PC-3 (cell line): ENCODE measurements at regions not wholly inside any gene's neighbourhood (a gene's known extent, or its start where the extent isn't known, plus 50 kb on each side); places are given as distances from the start of the nearest gene placed in this dataset.

Experiments used
- ATAC-seq: fragments of 200-7000 bp; cut with Tn5 transposase; 2 replicates; pipeline ENCODE4 v1.9.1; 2020; ENCODE audit warnings: mild to moderate bottlenecking, moderate library complexity
- BruUV-seq: library from RNA; stranded (reverse); fragments of 400-500 nt; replicated peaks from 2 replicates; lab custom pipeline; 2021; lab: Mats Ljungman, UMichigan
- CTCF ChIA-PET: fragments of 300-600 bp; sonication (Branson Sonifier 250); formaldehyde crosslinking; loops from one replicate; lab custom pipeline; 2022; ENCODE audit warnings: antibody characterized with exemption; lab: Charles Lee
- POLR2A ChIA-PET: fragments of 300-600 bp; sonication (Branson Sonifier 250); formaldehyde crosslinking; loops from one replicate; lab custom pipeline; 2022; ENCODE audit warnings: antibody characterized with exemption; ENCODE audit not compliant: unreplicated experiment; lab: Charles Lee
- DNase-seq: peaks from one replicate; pipeline ENCODE4 v3.0.0-alpha.2; 2015
- H2AFZ ChIP-seq: fragments of 300-600 bp; sonication (generic); 2 replicates; pipeline ENCODE4 v1.6.0; 2016; ENCODE audit warnings: antibody characterized with exemption, low read length
- H3F3A ChIP-seq: fragments of 300-600 bp; sonication (generic); one replicate; pipeline ENCODE4 v1.6.0; 2017; ENCODE audit warnings: antibody characterized with exemption, low read length, control low read depth, mild to moderate bottlenecking; ENCODE audit not compliant: unreplicated experiment
- H3K27ac ChIP-seq: fragments of 300-600 bp; sonication (generic); 2 replicates; pipeline ENCODE4 v1.5.1; 2016; ENCODE audit warnings: mild to moderate bottlenecking, low read length
- H3K27me3 ChIP-seq: fragments of 300-600 bp; sonication (generic); 2 replicates; pipeline ENCODE4 v1.6.1; 2016; ENCODE audit warnings: low read length, mixed read lengths
- H3K36me3 ChIP-seq: fragments of 300-600 bp; sonication (generic); 2 replicates; pipeline ENCODE4 v1.6.1; 2016; ENCODE audit warnings: low read depth, mixed run types, low read length, mixed read lengths
- H3K4me1 ChIP-seq: fragments of 300-600 bp; sonication (generic); 2 replicates; pipeline ENCODE4 v1.5.1; 2016; ENCODE audit warnings: low read length; ENCODE audit not compliant: insufficient read depth
- H3K4me2 ChIP-seq: fragments of 300-600 bp; sonication (generic); 2 replicates; pipeline ENCODE4 v1.6.0; 2016; ENCODE audit warnings: low read length
- H3K4me3 ChIP-seq: fragments of 300-600 bp; sonication (generic); 2 replicates; pipeline ENCODE4 v1.5.1; 2016; ENCODE audit warnings: mild to moderate bottlenecking, low read length, mixed read lengths
- H3K79me2 ChIP-seq: fragments of 300-600 bp; sonication (generic); 2 replicates; pipeline ENCODE4 v1.6.1; 2017; ENCODE audit warnings: low read length, mixed read lengths
- H3K9ac ChIP-seq: fragments of 300-600 bp; sonication (generic); 2 replicates; pipeline ENCODE4 v1.6.0; 2016; ENCODE audit warnings: mild to moderate bottlenecking, low read length
- H3K9me2 ChIP-seq: fragments of 300-600 bp; sonication (generic); replicated peaks from 2 replicates; pipeline ENCODE4 v1.6.1; 2016; ENCODE audit warnings: mixed run types, low read length, mixed read lengths
- H3K9me3 ChIP-seq: fragments of 300-600 bp; sonication (generic); 2 replicates; pipeline ENCODE4 v1.6.1; 2016; ENCODE audit warnings: low read length, mixed read lengths
- H4K20me1 ChIP-seq: fragments of 300-600 bp; sonication (generic); 2 replicates; pipeline ENCODE4 v1.6.1; 2016; ENCODE audit warnings: low read length, mixed read lengths
- EZH2 ChIP-seq: fragments of 300-600 bp; sonication (generic); IDR thresholded peaks from one replicate; pipeline ENCODE4 v1.6.1; 2017; ENCODE audit warnings: antibody characterized with exemption, mild to moderate bottlenecking, low read length; ENCODE audit not compliant: unreplicated experiment
- EZH2phosphoT487 ChIP-seq: fragments of 300-600 bp; sonication (generic); IDR thresholded peaks from 2 replicates; pipeline ENCODE4 v1.6.1; 2018; ENCODE audit warnings: mild to moderate bottlenecking, antibody characterized with exemption, low read length, borderline replicate concordance
- intact Hi-C: fragments of 100-400 bp; cut with micrococcal nuclease; formaldehyde crosslinking; loops from 2 replicates; pipeline ENCODE4 v1.9.0; 2023
- TF ChIP-seq, protein P1 (sequence below): fragments of 300-600 bp; sonication (generic); conservative IDR thresholded peaks from 2 replicates; pipeline ENCODE4 v1.5.1; 2017; ENCODE audit warnings: antibody characterized with exemption, low read depth, mild to moderate bottlenecking, low read length

GRCh38 chrX:11960031-11960430, 178.2 kb upstream of the FRMPD4 start:
- peaks cover 4% of the 10 kb centered on the region; the same call in 1 of the 2 replicates for H3K4me1 ChIP-seq
- H3K9me2 ChIP-seq = no peaks in the 10 kb centered on the region
- H3K9me3 ChIP-seq = no peaks in the 10 kb centered on the region
- H3K79me2 ChIP-seq = no peaks in the 10 kb centered on the region
- no peak overlapping the region for H3K4me2 ChIP-seq
- CTCF ChIA-PET = no interaction called here
- TF ChIP-seq EZH2 = no peak
- TF ChIP-seq EZH2phosphoT487 = no peak
- TF ChIP-seq, protein P1, sequence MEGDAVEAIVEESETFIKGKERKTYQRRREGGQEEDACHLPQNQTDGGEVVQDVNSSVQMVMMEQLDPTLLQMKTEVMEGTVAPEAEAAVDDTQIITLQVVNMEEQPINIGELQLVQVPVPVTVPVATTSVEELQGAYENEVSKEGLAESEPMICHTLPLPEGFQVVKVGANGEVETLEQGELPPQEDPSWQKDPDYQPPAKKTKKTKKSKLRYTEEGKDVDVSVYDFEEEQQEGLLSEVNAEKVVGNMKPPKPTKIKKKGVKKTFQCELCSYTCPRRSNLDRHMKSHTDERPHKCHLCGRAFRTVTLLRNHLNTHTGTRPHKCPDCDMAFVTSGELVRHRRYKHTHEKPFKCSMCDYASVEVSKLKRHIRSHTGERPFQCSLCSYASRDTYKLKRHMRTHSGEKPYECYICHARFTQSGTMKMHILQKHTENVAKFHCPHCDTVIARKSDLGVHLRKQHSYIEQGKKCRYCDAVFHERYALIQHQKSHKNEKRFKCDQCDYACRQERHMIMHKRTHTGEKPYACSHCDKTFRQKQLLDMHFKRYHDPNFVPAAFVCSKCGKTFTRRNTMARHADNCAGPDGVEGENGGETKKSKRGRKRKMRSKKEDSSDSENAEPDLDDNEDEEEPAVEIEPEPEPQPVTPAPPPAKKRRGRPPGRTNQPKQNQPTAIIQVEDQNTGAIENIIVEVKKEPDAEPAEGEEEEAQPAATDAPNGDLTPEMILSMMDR = no peak
- no peak overlapping the region for H3K9ac ChIP-seq
- no peaks in the 10 kb centered on the region for H3K27me3 ChIP-seq
- H3K36me3 ChIP-seq = no peaks in the 10 kb centered on the region
- POLR2A ChIA-PET = no interaction called here
- H3K27ac ChIP-seq = no peak overlapping the region
- no peaks in the 10 kb centered on the region for H4K20me1 ChIP-seq
- DNase-seq = no peak
- H2AFZ ChIP-seq = no peak overlapping the region
- no TSS peak for BruUV-seq
- no peak overlapping the region for H3K4me3 ChIP-seq
- no peaks in the 10 kb centered on the region for H3F3A ChIP-seq
- no peak for ATAC-seq
- intact Hi-C loops = no loop called here

- intact Hi-C loops = no loop called here
- ChIA-PET POLR2A (no interaction called here), CTCF (no interaction called here)
- Histone ChIP-seq H3K79me2 (no peaks in the 10 kb centered on the region), H3K27me3 (no peaks in the 10 kb centered on the region), H4K20me1 (no peaks in the 10 kb centered on the region), H3K9ac (no peak overlapping the region), H3F3A (no peaks in the 10 kb centered on the region), H3K27ac (no peak overlapping the region), H3K4me1 (peaks cover 22% of the 10 kb centered on the region), H3K9me3 (no peaks in the 10 kb centered on the region), H3K36me3 (no peaks in the 10 kb centered on the region), H3K4me2 (no peak overlapping the region), H3K9me2 (no peaks in the 10 kb centered on the region), H3K4me3 (no peak overlapping the region), H2AFZ (no peak overlapping the region)
- no TSS peak for BruUV-seq
- DNase-seq = no peak
- no peak for ATAC-seq
- TF ChIP-seq, protein P1 = no peak
- TF ChIP-seq EZH2 (no peak), EZH2phosphoT487 (no peak)
Observed at GRCh38 chrX:11965436-11965835, 172.8 kb upstream of the FRMPD4 start.

GRCh38 chrX:11967986-11968869, 170.0 kb upstream of the FRMPD4 start:
- Histone ChIP-seq H4K20me1 (no peaks in the 10 kb centered on the region), H3K9me3 (no peaks in the 10 kb centered on the region), H3K9me2 (no peaks in the 10 kb centered on the region), H3K4me1 (peaks cover 33% of the 10 kb centered on the region), H3K9ac (no peak overlapping the region), H3K27me3 (no peaks in the 10 kb centered on the region), H3K27ac (peak overlapping the region; percentile 53), H3K4me2 (0 out of 2 replicates have a peak overlapping the region, but pooled peaks have one; percentile 37), H3F3A (no peaks in the 10 kb centered on the region), H3K79me2 (no peaks in the 10 kb centered on the region), H2AFZ (no peak overlapping the region), H3K36me3 (no peaks in the 10 kb centered on the region), H3K4me3 (no peak overlapping the region)
- peak; percentile 81 for DNase-seq
- intact Hi-C loops = no loop called here
- ChIA-PET POLR2A (no interaction called here), CTCF (interaction anchor here (0.7 kb wide), 1 partner anchor 179 kb away, joined by 7 read pairs; no protein-coding TSS in a partner anchor)
- TF ChIP-seq, protein P1 = no peak
- no peak for TF ChIP-seq EZH2
- TF ChIP-seq EZH2phosphoT487 = no peak
- peak; percentile 59 for ATAC-seq
- BruUV-seq = no TSS peak
